Naive thymus-derived CD8-positive, alpha-beta T cell (primary cell): ENCODE measurements at regions not wholly inside any gene's neighbourhood (a gene's known extent, or its start where the extent isn't known, plus 50 kb on each side); places are given as distances from the start of the nearest gene placed in this dataset.
A peak's percentile ranks its signal among the peaks of the same experiment; 100 is the strongest.

Source experiments
- ATAC-seq, 2 donors: fragments of 150-1000 bp; cut with Tn5 transposase in 1 of 2; sonication (Bioruptor Pico), chemical (Tn5 transposase) in 1 of 2; 1 replicate in 1 of 2; 2 replicates in 1 of 2; pipeline ENCODE4 v1.10.0; 2021; ENCODE audit warnings: mild to moderate bottlenecking in 2 of 2, moderate library complexity in 2 of 2
- POLR2A ChIA-PET: fragments of 350-600 bp; sonication (Branson Sonifier 250); formaldehyde crosslinking; loops from one replicate; lab custom pipeline; 2021; ENCODE audit warnings: antibody characterized with exemption; lab: Charles Lee
- DNase-seq, 10 donors: peaks; one replicate each; pipeline versions ENCODE4 v3.0.0 to v3.0.0-alpha.2; 2020 to 2022
- H3K27ac Mint-ChIP-seq, 10 donors: one replicate each; pipeline ENCODE4 v1.8.0; 2020 to 2022; ENCODE audit warnings: mild to moderate bottlenecking in 10 of 10, mixed read lengths in 10 of 10, moderate library complexity in 4 of 10, inconsistent platforms in 1 of 10
- H3K27me3 Mint-ChIP-seq, 5 donors: one replicate each; pipeline ENCODE4 v1.8.0; 2021 to 2022; ENCODE audit warnings: mixed read lengths in 5 of 5
- H3K36me3 Mint-ChIP-seq, 3 donors: one replicate each; pipeline ENCODE4 v1.8.0; 2020 to 2022; ENCODE audit warnings: mixed read lengths in 3 of 3, mild to moderate bottlenecking in 2 of 3, inconsistent platforms in 1 of 3
- H3K4me1 Mint-ChIP-seq, 4 donors: one replicate each; pipeline ENCODE4 v1.8.0; 2021 to 2022; ENCODE audit warnings: mixed read lengths in 4 of 4
- H3K4me3 Mint-ChIP-seq, 10 donors: one replicate each; pipeline ENCODE4 v1.8.0; 2020 to 2022; ENCODE audit warnings: mild to moderate bottlenecking in 10 of 10, mixed read lengths in 10 of 10, moderate library complexity in 6 of 10, inconsistent platforms in 1 of 10
- H3K9me3 Mint-ChIP-seq, 9 donors: one replicate each; pipeline ENCODE4 v1.8.0; 2020 to 2022; ENCODE audit warnings: mixed read lengths in 9 of 9, mild to moderate bottlenecking in 3 of 9, inconsistent platforms in 1 of 9, moderate library complexity in 1 of 9

DNA sequence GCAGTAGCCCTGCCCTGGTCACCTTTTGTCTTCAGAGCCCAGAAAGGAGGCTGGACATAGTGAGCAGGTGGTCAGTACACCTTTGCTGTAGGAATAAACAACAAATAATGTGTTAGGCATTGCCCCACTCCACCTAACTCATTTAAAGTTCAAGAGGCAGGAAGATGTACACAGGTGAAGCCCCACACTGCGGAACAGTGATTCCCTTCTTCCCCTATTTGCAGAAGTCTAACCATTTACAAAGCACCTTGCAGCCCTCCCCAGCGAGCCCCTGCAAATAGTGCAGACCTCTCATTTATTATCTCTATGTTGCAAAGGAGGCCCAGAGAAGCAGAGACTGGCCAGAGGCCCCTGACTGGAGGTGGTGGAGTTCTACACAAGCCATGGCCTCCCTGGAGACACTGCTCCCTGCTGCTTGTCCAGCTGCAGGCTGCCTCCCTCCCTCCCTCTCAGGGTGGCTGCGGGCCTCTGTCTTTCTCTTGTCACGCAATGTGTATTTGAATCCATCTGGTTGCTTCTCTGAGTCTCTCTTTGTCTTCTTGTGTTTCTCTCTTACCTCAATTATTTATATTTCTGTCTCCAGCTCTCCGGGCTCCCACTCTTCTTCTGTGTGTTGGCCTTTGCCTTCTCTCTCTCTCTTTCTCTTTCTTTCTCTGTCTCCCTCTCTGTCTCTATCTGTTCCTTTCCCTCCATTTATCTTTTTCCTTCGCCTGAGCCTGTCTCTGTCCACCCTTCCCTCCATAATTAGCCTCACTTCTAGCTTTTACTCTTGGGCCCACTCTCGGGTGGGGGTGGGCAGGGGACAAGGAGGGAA lies 59.1 kb upstream of the PRDM11 start:
- peak overlapping the region in 4 of 10 donors; percentile 35 to 67 (median 48) for H3K27ac Mint-ChIP-seq
- ATAC-seq (no peak), DNase-seq (no peak)
- no peak overlapping the region for H3K4me3 Mint-ChIP-seq
- H3K9me3 Mint-ChIP-seq: no peaks in the 10 kb centered on the region
- H3K4me1 Mint-ChIP-seq: peaks cover 16 to 62% (median 28%) of the 10 kb centered on the region in 4 donors
- no peaks in the 10 kb centered on the region for H3K27me3 Mint-ChIP-seq
- POLR2A ChIA-PET: interaction anchor here (0.7 kb wide), 1 partner anchor 7 kb away, joined by 4 read pairs; no protein-coding TSS in a partner anchor
- peaks cover 0 to 5% (median 0%) of the 10 kb centered on the region in 3 donors for H3K36me3 Mint-ChIP-seq

DNA sequence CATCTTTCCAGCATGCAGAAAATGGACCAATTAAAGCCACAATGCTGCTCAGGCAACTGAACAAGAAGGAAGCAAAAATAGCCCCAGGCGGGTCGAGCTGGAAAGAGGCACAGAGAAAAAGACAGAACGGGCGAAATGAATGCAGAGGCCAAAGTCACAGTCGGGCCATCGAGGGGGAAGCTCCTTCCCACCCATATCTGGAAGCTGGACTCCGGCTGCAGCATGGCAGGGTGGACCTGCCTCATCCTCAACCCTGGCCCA lies 58.6 kb upstream of the PRDM11 start:
- DNase-seq (no peak), ATAC-seq (no peak)
- peaks cover 0 to under 1% (median 0%) of the 10 kb centered on the region in 3 donors for H3K36me3 Mint-ChIP-seq
- peak overlapping the region in 1 of 10 donors; percentile 57 for H3K27ac Mint-ChIP-seq
- POLR2A ChIA-PET: interaction anchor here (0.7 kb wide), 1 partner anchor 8 kb away, joined by 4 read pairs; no protein-coding TSS in a partner anchor
- no peaks in the 10 kb centered on the region for H3K9me3 Mint-ChIP-seq
- peaks cover 12 to 60% (median 24%) of the 10 kb centered on the region in 4 donors for H3K4me1 Mint-ChIP-seq
- H3K4me3 Mint-ChIP-seq: no peak overlapping the region
- peaks cover 0 to 1% (median 0%) of the 10 kb centered on the region in 5 donors for H3K27me3 Mint-ChIP-seq

DNA sequence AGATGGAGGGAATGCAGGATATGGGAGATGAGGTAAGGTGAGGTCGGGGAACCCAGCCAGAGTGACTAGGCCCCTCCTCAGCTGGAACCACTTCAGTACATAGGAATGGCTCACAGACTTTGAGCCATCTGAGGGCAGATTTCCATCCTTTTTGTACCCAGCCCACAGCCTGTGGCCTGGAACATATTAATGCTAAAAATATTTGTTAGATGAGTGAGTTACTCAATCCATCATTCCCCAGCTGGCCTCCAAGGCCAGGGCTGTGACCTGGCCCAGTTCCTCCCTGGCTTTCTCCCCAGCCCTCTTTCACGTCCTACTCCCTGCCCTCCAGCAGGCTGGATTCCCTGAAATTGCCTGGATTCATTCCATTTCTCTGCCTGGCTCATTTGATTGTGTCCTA lies 57.2 kb upstream of the PRDM11 start:
- POLR2A ChIA-PET: interaction anchor here (1.4 kb wide), 1 partner anchor 9 kb away, joined by 3 read pairs; no protein-coding TSS in a partner anchor
- ATAC-seq: no peak
- peak overlapping the region in 3 of 10 donors; percentile 24 to 84 (median 77) for H3K27ac Mint-ChIP-seq

DNA sequence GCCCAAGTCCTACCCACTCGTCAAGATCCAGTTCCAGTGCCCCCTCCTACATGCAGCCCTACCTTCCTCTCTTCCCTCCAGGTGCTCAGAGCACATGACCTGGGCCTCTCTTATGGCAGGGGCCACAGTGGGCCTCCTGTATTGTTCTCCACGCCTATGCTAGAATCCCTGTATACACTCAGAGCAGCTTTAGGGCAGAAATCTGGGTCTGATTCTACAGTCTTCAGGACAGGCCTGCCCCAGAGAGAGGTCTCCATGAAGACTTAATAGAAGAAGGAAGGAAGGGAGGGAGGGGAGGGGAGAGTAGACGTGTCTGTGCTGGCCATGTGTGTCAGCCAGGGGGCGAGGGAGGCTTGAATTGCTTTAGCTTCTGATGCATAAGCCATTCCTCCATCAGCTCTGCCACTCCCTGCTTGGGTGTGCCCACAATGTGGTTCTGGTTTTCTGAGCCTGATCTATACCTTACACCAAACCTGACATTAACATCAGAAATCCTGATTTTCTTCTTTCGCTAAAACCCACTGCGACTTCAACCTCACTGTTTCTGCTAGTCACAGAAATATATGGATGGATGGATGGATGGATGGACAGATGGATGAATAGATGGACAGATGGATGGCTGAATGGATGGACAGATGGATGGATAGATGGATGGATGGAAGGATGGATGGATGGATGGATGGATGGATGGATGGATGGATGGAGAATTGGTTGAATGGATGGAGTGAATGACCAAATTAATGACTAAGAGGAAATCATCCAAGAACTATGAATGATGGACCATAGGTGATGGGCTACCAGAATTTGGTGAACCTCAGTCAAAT lies 56.6 kb upstream of the PRDM11 start:
- Mint-ChIP-seq H3K27ac (peak overlapping the region in 2 of 10 donors; percentile 24 to 84), H3K36me3 (no peaks in the 10 kb centered on the region), H3K4me1 (peaks cover 18 to 56% (median 25%) of the 10 kb centered on the region in 4 donors), H3K27me3 (peaks cover 0 to 5% (median 0%) of the 10 kb centered on the region in 5 donors), H3K9me3 (no peaks in the 10 kb centered on the region), H3K4me3 (no peak overlapping the region)
- peak in 1 of 2 donors; percentile 32 for ATAC-seq
- DNase-seq: no peak
- POLR2A ChIA-PET: interaction anchor here (1.4 kb wide), 1 partner anchor 10 kb away, joined by 3 read pairs; no protein-coding TSS in a partner anchor

More for the DNA sequence above, 57.2 kb upstream of the PRDM11 start:
- peaks cover 18 to 61% (median 25%) of the 10 kb centered on the region in 4 donors for H3K4me1 Mint-ChIP-seq
- H3K27me3 Mint-ChIP-seq: peaks cover 0 to 5% (median 0%) of the 10 kb centered on the region in 5 donors
- H3K4me3 Mint-ChIP-seq: no peak overlapping the region
- no peaks in the 10 kb centered on the region for H3K36me3 Mint-ChIP-seq
- DNase-seq: no peak
- H3K9me3 Mint-ChIP-seq: no peaks in the 10 kb centered on the region

DNA sequence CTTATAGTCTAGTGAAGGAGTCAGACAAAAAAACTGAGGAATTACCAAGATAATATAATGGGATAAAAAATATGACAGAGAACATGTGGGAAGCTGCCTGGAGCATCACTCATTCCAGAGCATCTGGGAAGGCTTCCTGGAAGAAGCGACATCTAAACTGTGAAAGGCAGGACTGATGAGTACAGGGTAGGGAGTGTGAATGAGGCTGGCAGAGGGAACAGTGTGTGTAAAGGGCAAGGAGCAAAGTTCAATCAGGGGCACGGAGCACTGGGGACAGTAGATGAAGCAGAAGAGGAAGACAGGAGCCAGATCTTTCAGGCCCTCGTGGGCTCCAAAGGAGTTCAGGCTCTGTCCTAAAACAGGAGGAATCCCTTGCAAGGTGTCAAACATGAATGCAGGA lies 55.8 kb upstream of the PRDM11 start:
- ATAC-seq: no peak
- DNase-seq: no peak
- no peaks in the 10 kb centered on the region for H3K36me3 Mint-ChIP-seq
- POLR2A ChIA-PET: no interaction called here
- no peak overlapping the region for H3K4me3 Mint-ChIP-seq
- no peak overlapping the region for H3K27ac Mint-ChIP-seq
- H3K9me3 Mint-ChIP-seq: no peaks in the 10 kb centered on the region
- peaks cover 21 to 56% (median 25%) of the 10 kb centered on the region in 4 donors for H3K4me1 Mint-ChIP-seq
- peaks cover 0 to 5% (median 0%) of the 10 kb centered on the region in 5 donors for H3K27me3 Mint-ChIP-seq

DNA sequence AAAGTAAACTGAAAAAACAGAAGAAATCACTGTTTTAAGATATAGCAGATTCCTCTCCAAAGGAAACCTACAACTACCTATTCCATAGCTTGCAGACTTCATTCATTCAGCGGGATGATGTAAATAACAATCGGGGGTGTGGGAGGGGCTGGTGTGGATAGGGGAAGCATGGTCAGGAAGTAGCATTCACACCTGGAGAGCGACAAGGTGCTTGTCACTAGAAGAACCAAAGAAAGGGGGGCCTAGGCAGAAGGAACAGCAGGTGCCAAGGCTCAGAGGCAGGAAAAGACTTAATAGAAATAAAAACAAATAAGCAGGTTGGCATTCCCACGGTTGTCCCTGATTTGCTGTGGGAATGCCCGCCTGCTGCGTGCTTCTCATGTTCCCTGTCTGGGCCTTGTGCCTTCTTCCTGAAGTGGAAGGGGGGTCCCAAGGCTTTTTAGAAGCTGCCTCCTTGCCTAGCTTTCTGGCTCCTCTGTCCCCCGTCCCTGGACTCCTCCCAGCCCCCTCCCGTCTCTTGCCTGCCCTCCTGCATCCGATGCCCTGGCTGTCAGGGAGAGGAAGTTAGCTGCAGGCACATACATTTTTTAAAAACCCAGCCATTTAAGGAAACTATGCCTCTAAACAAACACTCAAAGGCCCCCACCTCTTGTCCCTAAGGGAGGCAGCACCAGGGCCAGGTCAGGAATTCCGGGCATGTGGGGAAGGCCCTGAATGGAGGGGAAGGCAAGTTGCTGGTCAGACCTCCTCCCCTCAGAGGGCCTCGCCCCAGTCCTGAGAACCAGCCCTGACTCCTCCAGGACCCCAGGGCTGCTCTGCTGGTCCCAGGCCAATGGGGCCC lies 54.7 kb upstream of the PRDM11 start:
- ATAC-seq (no peak), DNase-seq (peak in 1 of 10 donors; percentile 12)
- H3K27me3 Mint-ChIP-seq: peaks cover 0 to 5% (median 0%) of the 10 kb centered on the region in 5 donors
- H3K36me3 Mint-ChIP-seq: no peaks in the 10 kb centered on the region
- POLR2A ChIA-PET: interaction anchor here (1.0 kb wide), 1 partner anchor 260 kb away, joined by 3 read pairs; no protein-coding TSS in a partner anchor
- no peak overlapping the region for H3K4me3 Mint-ChIP-seq
- peak overlapping the region in 1 of 10 donors; percentile 16 for H3K27ac Mint-ChIP-seq
- H3K4me1 Mint-ChIP-seq: peaks cover 21 to 52% (median 25%) of the 10 kb centered on the region in 4 donors
- H3K9me3 Mint-ChIP-seq: no peaks in the 10 kb centered on the region

DNA sequence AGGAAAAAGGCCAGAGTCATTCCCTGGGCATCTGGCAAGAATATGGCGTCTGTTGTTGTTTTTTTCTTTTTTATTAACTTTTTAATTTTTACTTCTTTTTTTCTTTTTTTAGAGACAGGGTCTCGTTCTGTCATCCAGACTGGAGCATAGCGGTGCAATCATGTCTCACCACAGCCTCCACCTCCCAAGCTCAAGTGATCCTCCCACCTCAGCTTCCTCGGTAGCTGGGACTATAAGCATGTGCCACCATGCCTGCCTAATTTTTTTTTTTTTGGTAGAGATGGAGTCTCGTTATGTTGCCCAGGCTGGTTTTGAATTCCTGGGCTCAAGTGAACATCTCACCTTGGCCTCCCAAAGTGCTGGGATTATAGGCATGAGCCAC lies 54.0 kb upstream of the PRDM11 start:
- peaks cover 0 to 5% (median 0%) of the 10 kb centered on the region in 5 donors for H3K27me3 Mint-ChIP-seq
- ATAC-seq: no peak
- H3K4me1 Mint-ChIP-seq: peaks cover 21 to 47% (median 25%) of the 10 kb centered on the region in 4 donors
- no peaks in the 10 kb centered on the region for H3K9me3 Mint-ChIP-seq
- POLR2A ChIA-PET: no interaction called here
- no peaks in the 10 kb centered on the region for H3K36me3 Mint-ChIP-seq
- H3K4me3 Mint-ChIP-seq: no peak overlapping the region
- H3K27ac Mint-ChIP-seq: no peak overlapping the region
- no peak for DNase-seq

DNA sequence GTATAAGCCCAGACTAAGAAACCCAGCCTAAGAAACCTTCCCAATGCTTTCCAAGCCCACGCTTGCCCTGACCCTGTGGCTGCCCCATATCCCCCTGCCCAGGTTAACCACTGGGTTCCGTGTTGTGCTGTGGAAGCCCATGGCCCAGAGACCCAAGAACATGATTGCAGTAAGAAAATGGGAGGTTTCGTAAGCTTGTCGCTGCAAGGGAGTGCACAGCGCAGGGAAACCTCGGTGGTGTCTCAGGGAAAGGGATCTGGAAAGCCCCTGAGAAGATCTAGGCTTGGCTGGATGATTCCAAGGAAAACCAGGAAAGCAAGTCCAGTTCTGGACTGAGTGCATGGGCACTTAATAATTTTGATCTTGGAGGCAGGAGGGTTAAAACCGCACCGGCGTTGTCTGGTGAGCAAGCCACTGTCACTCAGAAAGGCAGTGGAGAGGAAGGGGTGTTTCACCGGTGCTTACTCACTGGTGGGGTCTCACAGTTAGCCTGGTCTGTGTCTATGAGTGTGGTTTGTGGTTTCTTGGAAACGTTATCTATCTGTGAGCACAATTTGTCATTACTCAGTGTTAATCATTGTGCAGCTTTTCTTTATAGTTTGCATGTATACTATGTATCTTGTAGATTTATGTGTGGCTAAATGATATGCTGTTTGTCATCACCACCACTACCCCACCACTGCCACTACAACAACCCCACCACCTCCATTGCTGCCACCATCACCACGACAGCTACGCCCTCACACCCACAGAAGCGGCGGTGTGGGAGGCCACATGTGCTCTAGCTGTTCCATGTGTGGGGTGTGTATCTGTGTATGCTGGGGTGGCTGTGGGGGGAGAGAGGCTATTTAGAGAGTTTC lies 53.3 kb upstream of the PRDM11 start:
- Mint-ChIP-seq H3K9me3 (no peaks in the 10 kb centered on the region), H3K27me3 (peaks cover 0 to 6% (median 0%) of the 10 kb centered on the region in 5 donors), H3K27ac (peak overlapping the region in 3 of 10 donors; percentile 42 to 68 (median 48)), H3K4me1 (peaks cover 19 to 47% (median 25%) of the 10 kb centered on the region in 4 donors), H3K4me3 (peak overlapping the region in 1 of 10 donors; percentile 15), H3K36me3 (no peaks in the 10 kb centered on the region)
- ATAC-seq: no peak
- peak in 2 of 10 donors; percentile 16 to 39 for DNase-seq
- POLR2A ChIA-PET: interaction anchor here (0.8 kb wide), 1 partner anchor 9 kb away, joined by 3 read pairs; no protein-coding TSS in a partner anchor

DNA sequence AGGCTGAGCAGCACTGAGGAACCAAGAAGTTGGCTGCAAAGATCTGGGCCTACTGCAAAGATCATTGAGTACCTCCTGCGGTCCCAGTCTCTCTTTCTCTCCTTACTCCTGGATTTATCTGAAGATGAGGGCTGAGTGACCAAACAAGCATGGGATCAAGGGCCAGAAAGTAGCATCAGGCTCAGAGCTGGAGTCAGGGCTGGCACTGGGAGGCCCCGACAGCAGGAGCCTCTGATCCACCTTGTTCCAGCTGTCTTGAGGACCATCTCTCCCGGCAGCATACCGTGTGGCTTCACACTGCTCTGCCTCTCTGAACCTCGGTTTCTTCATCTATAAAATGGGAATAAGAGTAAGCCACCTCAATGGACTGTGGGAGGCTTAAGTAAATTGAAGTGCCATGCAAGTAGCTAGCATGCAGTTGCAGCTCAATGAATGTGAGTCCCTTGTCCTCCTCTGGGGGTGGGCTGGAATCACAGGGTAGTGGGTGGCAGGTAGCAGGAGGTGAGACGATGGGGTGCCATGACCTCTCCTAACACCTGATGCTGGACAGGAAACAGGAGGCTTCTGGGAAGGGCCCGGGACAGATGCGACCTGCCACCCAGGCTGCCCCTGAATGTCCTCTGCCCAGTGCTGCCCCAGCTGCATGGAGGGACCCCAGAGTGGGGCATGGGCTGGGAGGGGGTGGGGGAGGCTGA lies 52.5 kb upstream of the PRDM11 start:
- H3K9me3 Mint-ChIP-seq: no peaks in the 10 kb centered on the region
- H3K4me3 Mint-ChIP-seq: peak overlapping the region in 2 of 10 donors; percentile 12 to 43
- H3K27ac Mint-ChIP-seq: peak overlapping the region in 3 of 10 donors; percentile 11 to 68 (median 42)
- H3K4me1 Mint-ChIP-seq: peaks cover 19 to 48% (median 25%) of the 10 kb centered on the region in 4 donors
- POLR2A ChIA-PET: interaction anchor here (0.8 kb wide), 1 partner anchor 8 kb away, joined by 3 read pairs; no protein-coding TSS in a partner anchor
- ATAC-seq (no peak), DNase-seq (peak in 1 of 10 donors; percentile 2)
- peaks cover 0 to 12% (median 5%) of the 10 kb centered on the region in 5 donors for H3K27me3 Mint-ChIP-seq
- peaks cover 0 to 2% (median 0%) of the 10 kb centered on the region in 3 donors for H3K36me3 Mint-ChIP-seq

DNA sequence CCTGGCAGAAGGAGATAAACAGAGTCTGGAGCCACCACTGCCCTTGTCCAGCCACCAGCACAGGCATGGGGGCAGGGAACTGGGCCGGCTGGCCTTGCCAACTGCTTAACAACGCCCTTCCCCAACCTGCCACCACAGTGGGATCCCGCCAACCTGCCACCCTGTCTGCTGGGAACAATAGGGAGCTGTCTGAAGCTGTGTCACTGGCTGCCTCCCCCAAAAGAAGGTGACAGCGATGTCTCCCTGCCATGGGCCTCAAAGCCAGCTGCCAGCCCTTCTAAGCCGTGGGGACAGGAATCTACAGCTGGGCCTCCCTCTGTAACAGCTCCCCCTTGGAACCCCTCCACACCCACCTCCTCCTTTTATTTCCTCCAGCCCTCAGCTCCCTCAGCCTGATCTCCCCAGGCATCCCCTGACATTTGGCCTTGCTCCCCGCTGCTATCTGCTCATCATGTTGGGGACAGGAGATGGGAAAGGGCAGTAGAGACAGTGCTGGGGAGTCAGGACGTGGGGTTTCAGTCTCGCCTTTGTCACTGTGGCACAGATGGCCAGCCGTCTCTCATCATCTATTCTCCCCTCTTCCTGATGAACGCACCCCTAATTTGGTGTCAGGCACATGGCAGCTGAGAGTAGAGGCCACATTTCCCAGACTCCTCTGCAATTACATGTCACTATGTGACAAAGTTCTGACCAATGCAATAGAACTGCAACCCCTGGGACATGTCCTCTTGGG lies 51.3 kb upstream of the PRDM11 start:
- POLR2A ChIA-PET: interaction anchor here (1.1 kb wide), 1 partner anchor 15 kb away, joined by 3 read pairs; no protein-coding TSS in a partner anchor
- Mint-ChIP-seq H3K27ac (peak overlapping the region in 3 of 10 donors; percentile 5 to 33 (median 7)), H3K4me1 (peaks cover 15 to 41% (median 24%) of the 10 kb centered on the region in 4 donors), H3K9me3 (no peaks in the 10 kb centered on the region), H3K27me3 (peaks cover 0 to 12% (median 6%) of the 10 kb centered on the region in 5 donors), H3K36me3 (peaks cover 0 to 2% (median 0%) of the 10 kb centered on the region in 3 donors), H3K4me3 (no peak overlapping the region)
- no peak for ATAC-seq
- DNase-seq: peak in 1 of 10 donors; percentile 12
